GM19351 (cell line): ENCODE measurements at regions not wholly inside any gene's neighbourhood (a gene's known extent, or its start where the extent isn't known, plus 50 kb on each side); places are given as distances from the start of the nearest gene placed in this dataset.

Experiments used
- ATAC-seq: cut with Tn5 transposase; IDR thresholded peaks from one replicate; pipeline ENCODE4 v1.9.1; 2021; ENCODE audit warnings: mild to moderate bottlenecking, moderate library complexity; ENCODE audit not compliant: unreplicated experiment

DNA sequence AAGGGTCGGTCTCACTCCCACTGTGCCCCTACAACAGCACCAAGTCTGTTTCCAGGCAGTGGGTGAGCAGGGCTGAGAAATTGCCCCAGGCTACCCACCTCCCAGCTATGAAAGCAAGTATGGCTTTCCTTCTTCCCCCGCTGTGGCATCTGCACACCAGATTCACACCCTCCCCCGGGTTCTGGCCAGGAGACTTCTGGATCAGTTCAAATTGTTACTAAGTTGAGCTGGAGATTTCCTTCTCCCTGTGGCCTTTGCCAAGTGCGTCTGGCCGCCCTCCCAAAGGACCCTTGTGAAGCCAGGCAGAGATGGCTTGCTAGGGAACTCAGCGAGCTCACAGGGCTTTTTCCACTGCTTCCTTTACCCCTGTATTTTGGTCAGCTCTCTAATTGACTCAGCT, 555.4 kb downstream of the SH2D4B start:
- no peak for ATAC-seq

DNA sequence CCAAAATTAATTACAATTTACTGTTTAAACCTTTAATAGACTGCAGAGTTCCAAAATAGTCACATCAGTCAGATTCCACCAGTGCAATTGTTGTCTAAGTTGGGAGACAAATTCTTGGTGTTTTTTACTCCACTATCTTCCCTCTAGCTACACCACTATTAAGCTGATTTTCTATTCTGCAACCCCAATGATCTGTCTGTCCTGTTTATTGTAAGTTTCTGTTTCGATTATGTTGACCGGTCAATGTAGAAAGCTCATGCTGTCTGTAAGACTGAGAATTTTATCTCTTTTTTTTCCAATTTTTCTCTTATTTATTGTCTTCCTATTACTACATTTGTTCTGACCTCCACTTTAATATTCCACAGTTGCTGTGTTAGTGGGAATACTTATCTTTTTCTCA, 557.5 kb downstream of the SH2D4B start:
- ATAC-seq: no peak

DNA sequence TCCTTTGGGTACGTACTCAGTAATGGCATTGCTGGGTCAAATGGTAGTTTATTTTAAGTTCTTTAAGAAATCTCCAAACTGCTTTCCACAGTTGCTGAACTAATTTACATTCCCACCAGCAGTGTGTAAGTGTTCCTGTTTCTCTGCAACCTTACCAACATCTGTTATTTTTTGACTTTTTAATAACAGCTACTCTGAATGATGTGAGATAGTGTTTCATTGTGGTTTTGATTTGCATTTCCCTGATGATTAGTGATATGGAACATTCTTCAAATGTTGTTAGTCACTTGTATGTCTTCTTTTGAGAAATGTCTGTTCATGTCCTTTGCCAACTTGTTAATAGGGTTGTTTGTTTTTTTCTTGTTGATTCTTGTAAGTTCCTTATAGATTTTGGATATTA, 558.9 kb downstream of the SH2D4B start:
- no peak for ATAC-seq

DNA sequence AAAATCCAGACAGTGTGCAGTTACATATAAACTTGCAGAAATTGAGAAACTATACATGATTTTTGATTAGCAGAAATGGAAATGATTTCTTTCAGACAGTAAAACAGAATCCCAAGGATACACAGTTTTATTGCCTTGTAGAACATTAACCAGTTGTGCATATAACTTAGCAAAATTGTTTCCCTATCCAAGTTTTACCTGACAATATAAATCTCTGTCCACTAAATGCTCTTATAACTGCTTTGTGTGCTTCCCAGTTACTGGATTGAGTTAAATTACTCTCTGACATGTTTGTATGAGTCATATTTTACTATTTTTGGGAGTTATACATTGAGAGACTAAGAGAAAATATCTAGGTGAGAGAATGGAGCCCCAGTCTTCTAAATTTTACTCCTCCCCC, 563.4 kb downstream of the SH2D4B start:
- ATAC-seq: no peak

GRCh38 chr10:81104494-81104893, 566.8 kb downstream of the SH2D4B start:
- peak; percentile 33 for ATAC-seq

- ATAC-seq: peak; percentile 90
Measured at GRCh38 chr10:81108516-81109199, 571.0 kb downstream of the SH2D4B start.

DNA sequence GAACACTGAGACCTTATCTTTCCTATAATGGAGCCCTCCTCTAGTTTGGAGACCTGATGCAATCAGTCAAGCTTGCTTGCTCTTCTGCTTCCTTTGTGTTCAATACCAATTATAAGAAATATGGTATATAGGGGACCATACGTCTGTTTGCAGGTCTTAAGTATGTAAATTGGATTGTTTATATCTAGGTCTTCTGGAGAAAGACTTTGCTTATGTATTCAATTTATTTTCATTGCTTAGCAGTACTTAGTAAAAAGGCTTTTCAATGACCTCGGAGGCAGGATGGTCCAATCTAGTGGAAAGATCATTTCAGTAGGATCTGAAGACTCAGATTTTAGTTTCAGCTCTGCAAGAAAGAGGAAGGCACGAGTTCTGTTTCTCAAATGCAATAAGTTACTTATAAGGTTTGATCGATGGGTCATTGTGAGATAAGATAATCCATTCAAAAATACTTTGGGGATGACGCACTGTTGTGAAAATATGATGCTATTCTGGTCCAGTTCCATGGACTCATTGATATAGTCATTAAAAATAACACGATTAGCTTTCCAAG, 571.6 kb downstream of the SH2D4B start:
- no peak for ATAC-seq

DNA sequence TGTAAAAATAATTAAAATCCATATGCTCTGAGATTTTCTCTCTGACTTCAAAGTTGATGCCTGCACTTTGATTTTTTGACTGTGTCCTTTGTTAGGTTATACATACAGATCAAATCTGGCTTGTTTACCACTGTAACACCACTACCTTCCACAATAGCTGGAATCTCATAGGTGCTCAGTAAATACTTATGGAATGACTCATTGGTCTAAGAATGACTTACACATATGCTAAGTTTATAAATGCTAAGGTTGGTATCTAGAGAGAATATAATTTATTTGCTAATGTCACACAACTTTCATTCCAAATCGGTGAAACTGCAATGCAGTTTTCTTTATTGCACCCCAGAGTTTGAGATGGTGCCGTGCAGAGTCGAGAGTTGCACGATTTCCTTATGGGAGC, 578.5 kb downstream of the SH2D4B start:
- no peak for ATAC-seq

GRCh38 chr10:81116990-81117389, 579.3 kb downstream of the SH2D4B start:
- no peak for ATAC-seq

DNA sequence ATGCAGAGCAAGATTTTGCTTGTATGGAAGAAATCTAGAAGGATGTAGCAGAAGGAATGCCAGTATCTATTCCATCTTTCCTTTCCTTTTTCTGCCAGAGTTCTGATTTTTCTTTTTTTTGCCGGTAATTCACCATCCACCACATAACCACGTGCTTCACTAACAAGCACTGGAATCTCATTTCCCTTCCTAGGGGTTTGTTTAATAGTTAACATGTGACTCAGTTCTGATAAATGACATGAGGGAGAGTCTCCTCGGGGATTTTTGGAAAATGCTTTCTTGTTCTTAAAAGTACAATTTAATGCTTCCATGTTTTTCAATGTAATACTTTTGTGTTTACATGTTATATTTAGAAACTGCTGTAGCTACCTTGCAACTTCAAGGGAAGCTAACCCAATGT, 590.2 kb downstream of the SH2D4B start:
- no peak for ATAC-seq

DNA sequence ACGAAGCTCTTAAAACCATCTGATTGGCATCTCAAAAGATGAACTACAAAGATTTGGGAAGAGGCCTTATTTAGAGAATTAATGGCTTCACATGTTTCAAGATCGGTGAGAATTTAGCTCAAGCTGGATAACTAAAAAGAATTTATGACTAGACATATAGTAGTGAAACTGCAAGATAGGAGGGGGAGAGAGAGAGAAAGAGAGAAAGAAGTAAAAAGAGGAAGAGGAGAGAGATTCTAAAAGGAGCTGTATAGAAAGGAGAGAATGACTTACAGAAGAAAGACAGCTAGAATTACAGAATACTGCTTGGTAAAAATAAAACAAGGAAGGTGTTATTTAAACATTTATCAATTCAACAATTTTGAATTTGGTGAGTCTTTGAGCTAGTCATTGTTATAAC, 592.3 kb downstream of the SH2D4B start:
- peak; percentile 51 for ATAC-seq

DNA sequence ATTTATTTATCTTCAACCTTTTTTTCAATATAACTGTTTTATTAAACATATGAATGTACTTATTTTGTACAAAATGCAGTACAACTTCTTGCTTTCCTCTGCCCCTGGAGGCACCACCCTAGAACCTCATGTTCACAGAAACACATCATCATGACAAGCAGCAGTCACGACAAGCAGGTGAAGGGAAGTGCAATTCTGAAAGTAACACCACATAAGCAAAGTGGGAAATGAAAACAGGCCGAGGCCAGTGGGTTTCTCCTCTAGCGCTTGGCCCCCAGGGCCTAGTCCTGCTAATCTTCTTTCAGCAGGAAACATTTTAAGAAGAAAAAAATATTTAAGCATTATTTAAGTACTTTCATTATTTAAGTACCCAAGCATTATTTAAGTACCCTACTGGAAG, 598.1 kb downstream of the SH2D4B start:
- ATAC-seq: peak; percentile 97

DNA sequence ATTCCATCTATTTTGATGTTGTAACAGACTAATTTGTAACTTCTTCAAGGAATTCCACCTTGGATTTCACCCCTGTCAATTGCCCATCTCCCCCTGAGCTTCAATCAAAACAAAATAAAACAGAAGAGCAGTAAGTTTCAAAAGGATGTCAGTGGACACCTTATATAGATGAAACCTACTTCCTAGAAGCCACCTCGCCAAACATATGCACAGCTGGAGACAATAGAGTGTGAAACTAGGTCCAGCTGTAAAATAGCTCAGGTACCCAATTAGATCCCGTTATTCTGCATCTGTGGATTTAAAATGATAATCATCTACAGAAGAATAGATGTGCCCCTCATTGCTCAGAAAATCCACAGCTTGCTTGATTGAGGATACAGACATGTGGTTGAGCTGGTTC, 598.6 kb downstream of the SH2D4B start:
- ATAC-seq: peak; percentile 35

- no peak for ATAC-seq
Measured at GRCh38 chr10:81145975-81146374, 608.3 kb downstream of the SH2D4B start.

DNA sequence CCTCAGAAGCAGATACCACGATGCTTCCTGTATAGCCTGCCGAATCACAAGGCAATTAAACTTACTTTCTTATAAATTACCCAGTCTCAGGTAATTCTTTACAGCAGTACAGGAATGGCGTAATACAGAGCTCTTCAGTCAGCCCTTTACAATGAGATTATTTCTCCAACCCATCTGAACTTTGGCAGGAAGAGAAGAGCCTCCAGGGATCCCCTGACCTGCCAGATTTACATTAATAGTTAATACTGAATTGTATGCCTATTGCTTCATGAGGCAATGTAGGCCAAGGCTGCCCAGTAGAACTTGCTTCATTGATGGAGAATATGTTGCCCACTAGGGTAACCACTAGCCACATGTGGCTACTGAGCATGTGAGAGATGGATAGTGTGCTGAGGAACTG, 608.7 kb downstream of the SH2D4B start:
- ATAC-seq: no peak

GRCh38 chr10:81152656-81153055, 615.0 kb downstream of the SH2D4B start:
- ATAC-seq: no peak

- peak; percentile 76 for ATAC-seq
Measured at GRCh38 chr10:81157681-81158080, 620.0 kb downstream of the SH2D4B start.

DNA sequence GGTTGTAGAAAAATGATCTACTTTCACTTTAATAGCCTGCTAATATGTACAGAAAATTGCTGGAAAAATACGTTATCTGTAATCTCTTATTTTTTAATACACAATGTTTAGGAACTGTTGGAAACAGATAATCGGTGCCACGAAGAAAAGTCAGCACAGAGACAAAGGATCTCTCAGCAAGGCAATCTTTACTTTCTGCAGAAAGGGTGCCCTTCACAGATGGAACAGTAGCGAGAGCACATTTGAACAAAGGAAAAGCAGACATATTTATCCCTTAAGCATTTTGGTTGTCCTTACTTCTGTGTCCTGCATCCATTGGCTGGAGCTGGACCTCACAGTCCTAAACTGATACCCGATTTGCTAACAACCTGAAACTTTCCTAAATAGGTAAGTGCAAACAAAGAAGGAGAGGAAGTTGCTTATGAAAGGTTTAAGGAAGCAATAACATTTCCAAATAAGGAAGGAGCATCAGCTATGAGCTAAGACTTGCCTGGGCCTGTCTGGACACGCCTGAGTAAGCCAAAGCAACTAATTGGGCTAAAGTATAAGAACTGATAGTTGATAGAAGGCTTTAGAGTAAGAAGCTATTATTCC, 640.0 kb downstream of the SH2D4B start:
- no peak for ATAC-seq

DNA sequence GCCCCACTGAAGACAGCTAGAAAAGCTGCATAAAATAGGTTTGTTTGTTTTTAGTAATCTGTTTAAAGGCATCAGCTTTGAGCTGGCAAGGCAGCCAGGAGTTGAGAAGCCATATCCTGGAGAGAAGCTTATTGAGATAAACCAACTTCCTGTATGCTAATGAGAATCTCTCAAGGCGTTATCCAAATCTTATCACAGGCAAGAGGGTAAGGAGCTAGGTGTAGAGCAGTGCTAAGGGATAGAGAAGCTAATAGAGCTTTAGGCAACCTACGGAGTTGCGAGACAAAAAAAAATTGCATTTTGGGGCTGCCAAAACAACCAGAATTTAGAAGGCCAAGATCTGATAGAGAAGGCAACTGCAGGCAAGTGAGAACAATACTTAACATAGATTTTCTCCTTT, 641.6 kb downstream of the SH2D4B start:
- no peak for ATAC-seq

DNA sequence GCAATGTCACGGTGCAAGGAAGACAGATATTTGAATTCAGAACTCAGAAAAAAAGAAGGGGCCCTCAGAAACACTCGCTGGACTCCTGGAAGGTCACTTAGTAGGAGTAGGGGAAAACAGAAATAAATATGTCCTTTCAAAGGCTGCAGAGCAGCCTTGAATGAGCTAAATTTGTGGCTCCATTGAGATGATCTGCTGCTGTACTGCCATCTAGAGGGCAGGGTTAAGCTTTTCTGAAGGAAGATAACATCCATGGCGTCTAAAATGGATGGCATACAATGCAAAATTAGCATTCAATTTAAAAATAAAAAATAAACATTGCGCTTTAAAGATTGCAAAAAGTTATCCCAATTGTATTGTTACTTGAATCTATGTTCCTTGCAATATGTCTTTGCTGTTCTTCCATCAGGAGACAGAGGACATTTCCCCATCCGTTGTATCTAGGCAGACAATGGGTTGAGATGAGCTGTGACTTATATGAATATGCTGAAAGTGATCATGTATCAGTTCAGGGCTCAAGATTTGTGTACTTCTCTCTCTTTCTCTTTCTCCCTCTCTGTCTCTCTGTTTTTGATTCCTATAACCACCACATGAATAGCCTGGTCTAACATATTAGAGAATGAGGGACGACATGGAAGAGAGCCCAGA, 642.2 kb downstream of the SH2D4B start:
- peak; percentile 95 for ATAC-seq

DNA sequence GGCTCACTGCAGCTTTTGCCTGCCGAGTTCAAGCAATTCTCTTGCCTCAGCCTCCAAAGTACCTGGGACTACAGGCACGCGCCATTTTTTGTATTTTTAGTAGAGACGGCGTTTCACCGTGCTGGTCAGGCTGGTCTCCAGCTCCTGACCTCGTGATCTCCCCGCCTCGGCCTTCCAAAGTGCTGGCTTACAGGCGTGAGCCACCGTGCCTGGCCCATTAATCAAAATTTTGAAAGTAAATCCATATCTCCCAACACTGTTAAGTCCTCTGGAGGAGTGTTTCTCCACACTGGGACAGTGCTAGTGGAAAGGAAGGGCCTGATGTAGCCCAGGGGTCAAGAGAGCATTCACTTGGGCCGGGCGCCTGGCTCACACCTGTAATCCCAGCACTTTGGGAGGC, 644.6 kb downstream of the SH2D4B start:
- ATAC-seq: no peak

- no peak for ATAC-seq
Measured at GRCh38 chr10:81192221-81192788, 654.6 kb downstream of the SH2D4B start.
